GM18502 (cell line): ENCODE measurements at regions not wholly inside any gene's neighbourhood (a gene's known extent, or its start where the extent isn't known, plus 50 kb on each side); places are given as distances from the start of the nearest gene placed in this dataset.
"Not testable (repeated sequence)": the region's sequence is repeated elsewhere in the genome, so short reads cannot be mapped to it uniquely, and the experiment has no call there.

Experiments
- ATAC-seq: cut with Tn5 transposase; IDR thresholded peaks from one replicate; pipeline ENCODE4 v1.9.1; 2021; ENCODE audit warnings: mild to moderate bottlenecking; ENCODE audit not compliant: unreplicated experiment, poor library complexity

DNA sequence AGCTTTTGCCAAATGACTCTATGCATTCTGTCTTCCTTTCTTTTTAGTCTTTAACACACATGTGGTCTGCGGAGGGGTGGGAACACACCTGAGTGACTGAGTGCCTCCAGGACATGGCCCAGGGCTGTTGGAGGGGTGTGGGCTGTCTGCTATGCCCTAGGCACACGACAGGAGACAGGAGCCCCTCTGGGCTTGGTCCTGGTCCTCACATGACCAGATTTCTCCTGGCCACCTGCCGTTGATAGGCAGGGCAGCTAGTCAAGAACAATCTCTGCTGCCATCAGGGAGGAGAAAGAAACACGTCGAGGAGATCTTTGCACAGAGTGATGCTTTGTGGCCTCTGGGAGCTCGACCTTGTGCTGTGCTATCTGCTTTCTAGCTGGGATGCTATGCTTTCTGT lies 176.6 kb downstream of the KLF13 start:
- no peak for ATAC-seq

DNA sequence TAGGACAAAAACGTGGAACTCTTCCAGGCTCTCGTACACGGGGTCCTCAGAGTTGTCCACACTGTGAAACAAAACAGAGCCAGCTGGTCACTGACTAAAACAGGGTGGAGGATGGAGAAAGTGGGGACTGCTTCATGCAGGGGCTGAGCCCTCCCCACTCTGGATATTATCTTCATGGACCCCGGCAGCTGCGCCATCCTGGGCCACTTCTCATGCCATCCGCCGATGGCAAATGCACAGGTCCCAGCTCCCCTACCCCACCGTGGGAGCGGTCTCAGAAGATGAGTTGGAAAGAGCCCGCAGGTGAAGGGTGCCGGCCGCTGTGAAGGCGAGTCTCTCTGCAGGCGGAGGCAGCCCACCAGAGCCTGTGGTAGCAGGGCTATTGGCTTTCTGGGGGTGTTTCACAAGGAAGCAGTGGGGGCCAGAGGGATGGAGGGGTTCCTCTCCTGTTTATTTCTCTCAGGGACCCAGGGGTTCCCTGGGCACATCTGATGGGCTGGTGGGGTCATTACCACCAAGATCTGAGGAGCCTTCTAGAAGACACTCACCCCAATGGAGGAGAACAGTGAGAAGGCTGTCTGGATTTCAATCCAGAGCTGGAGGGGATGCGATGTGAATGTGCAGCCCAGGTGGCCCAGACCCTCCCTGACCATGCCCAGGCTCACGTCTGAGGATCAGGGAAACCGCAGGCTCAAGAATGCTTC lies 177.3 kb downstream of the KLF13 start:
- no peak for ATAC-seq

DNA sequence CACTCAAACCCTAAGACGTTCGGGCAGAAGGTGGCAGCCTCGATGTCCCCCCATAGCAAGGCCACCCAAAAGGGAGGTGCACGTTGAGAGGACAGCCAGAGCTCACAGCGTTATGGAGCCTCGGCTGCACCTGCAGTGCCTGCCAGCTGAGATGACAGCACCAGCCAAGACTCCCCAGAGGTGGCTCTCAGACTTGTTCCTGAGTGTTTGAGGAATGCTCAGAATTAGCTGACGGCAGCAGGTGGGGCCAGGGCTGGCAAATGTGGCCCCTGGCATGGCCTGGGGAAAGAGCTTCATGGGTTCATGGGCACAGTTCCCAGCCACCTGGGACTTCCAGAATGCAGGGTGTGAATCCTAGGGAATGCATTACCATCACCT lies 177.8 kb downstream of the KLF13 start:
- ATAC-seq = no peak

DNA sequence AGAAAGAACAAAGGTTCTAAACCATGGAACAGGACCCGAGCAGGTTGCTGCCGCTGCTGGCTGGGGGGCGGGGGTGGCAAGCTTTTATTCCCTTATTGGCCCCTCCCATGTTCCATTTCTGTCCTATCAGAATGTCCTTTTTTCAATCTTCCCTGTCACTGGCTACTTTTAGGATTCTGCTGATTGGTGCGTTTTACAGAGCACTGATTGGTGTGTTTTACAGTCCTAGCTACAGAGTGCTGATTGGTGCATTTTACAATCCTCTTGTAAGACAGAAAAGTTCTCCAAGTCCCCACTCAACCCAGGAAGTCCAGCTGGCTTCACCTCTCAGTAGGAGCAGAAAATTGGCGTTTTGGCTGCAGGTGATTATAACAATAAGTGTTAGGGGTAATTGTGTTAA lies 180.9 kb downstream of the KLF13 start:
- not testable (repeated sequence) for ATAC-seq

DNA sequence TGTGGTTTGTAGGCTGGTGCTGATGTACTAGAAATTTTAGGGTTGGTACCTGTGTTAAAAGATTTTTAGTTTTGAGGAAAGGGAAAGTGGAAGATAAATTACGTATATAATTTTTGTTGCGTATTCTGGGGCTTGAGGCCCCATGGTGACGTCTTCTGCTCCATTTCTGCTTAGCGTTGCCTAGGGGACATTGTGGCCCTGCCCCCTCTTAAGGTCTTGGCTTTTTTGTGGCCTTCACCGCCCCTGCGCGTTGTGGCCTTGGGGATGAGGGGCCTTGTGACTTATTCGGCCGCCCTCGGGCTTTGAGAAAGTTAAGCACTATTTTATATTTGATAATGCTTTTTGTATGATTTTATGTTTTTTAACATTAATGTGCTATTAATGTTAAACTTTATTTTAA lies 182.0 kb downstream of the KLF13 start:
- ATAC-seq = no peak

DNA sequence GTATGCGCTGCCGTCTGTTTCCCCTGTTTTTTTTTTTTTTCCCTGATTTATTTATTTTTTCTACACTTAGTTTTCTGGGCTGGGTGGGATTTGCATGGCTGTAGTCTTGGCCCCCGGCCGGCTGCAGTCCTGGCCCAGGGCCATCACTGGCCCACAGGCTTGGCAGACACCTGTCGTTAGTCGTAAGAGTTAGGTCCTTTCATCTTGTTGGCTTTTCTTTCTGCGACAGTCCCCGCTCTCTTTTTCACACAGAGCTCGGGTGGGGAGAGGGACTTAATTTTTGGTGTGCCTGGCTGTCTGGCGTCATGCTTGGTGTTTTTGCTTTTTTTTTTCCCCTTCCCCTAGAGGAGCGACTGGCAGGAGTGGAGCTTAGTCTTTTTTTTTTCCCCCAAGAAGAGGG lies 183.4 kb downstream of the KLF13 start:
- no peak for ATAC-seq

DNA sequence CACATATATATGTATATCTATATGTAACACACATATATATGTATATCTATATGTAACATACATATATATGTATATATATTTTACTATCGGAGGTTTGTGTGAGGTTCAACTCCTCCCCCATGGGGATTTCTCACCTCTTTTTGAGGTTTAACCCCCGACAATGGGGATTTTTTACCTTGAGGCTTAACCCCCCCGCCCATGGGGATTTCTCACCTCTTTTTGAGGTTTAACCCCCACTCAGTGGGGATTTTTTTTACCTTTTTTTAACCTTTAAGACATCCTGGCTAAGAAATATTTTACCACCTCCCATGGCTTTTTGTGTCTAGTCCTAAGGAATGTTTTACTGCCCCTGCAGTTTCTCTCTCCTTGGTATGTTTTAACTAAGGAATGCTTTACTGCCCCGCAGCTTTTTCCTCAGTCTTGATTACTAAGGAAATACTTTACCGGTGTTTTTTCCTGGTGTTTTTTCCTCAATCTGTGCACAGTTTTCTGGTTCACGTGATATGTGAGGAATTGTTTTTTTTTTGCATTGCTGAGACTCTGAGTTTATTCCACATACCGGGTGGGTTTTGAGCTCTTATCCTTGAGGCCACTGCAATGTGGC lies 185.2 kb downstream of the KLF13 start:
- no peak for ATAC-seq

DNA sequence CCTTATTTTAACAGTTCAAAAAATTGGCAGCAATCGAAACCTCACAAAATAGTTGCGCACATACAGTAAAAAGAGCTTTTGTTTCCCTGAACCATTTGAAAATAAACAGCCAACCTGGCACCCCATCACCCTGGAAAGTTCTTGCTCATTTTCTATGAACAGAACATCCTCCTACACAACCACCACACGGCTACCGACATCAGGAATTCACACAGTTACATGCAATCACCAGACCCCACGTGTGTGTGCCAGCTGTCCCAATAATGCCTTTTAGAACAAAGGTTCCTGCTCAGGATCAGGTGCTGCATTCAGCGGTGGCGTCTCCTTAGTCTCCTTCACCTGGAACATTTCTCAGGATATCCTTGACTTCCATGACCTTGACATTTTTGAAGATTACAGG lies 186.5 kb downstream of the KLF13 start:
- ATAC-seq = no peak

DNA sequence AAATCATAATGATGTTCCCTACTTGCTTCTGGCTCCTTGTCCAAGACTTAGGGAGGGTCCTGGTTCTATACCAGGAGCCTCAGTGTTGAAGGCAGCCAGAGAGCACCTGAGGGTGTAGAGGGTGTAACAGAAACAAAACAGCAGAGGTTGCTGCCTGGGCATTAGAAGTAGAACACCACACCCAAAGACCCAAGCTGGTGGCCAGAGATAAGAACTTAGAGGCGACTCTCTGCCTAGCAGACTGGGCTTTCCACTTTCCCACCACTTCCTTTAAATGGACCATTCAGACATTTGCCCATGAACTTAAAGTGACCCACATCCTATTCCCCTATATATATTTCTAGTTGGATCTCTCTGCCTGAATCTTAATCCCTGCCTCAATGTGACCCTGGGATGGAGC lies 189.8 kb downstream of the KLF13 start:
- ATAC-seq = no peak

DNA sequence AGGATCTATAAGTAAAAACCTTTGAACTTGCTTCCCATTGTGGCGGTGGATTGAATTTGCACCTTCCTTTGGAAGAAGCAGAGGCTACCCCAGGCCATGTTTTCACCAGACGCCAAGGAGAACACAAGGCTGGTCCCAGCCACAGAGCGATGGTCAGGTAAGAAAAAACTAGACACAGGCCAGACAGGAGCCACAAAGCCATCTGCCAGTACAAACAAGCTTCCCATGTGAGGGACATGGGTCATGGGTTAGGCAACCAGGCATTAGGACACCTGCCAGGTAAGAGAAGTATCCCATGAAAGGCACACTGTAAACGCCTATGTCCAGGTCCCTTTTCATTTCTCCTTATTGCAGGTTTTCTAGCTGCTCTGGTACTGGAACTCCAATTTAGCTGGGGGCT lies 190.2 kb downstream of the KLF13 start:
- ATAC-seq = no peak

DNA sequence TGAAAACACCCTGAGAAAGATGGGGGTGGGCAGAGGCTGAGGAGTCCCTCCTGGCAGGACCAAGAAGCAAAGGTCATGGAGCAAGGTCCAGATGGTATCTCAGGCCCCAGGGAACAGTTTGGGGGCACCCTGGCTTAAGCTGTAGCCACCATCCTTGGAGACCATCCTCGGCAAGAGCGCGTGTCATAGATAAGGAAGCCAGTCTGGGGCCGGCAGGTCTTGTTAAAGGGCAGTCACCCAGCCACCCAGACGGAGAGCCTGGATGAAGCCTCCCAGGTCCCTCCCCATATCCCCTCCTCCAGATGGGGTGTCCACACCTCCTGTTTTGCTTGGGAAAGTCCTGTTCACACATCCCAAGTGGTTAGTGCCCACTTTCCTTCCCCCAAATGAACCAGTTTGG lies 191.1 kb downstream of the KLF13 start:
- ATAC-seq = no peak

DNA sequence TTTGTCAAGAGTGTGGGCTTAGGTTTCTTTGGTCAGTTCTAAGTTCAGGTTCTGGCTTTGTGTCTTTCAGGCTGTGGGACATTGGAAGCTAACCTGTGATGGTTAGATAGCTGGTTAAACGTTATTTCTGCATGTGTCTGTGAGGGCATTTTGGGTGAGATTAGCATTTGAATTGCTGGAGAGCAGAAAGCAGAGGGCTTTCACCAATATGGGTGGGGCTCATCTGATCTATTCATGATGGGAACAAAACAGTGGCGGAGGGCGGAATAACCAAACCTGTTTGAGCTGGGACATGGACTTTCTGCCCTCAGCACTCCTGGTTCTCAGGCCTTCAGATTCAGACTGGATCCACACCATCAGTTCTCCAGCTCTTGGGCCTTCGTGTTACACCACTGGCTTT lies 195.4 kb downstream of the KLF13 start:
- no peak for ATAC-seq

DNA sequence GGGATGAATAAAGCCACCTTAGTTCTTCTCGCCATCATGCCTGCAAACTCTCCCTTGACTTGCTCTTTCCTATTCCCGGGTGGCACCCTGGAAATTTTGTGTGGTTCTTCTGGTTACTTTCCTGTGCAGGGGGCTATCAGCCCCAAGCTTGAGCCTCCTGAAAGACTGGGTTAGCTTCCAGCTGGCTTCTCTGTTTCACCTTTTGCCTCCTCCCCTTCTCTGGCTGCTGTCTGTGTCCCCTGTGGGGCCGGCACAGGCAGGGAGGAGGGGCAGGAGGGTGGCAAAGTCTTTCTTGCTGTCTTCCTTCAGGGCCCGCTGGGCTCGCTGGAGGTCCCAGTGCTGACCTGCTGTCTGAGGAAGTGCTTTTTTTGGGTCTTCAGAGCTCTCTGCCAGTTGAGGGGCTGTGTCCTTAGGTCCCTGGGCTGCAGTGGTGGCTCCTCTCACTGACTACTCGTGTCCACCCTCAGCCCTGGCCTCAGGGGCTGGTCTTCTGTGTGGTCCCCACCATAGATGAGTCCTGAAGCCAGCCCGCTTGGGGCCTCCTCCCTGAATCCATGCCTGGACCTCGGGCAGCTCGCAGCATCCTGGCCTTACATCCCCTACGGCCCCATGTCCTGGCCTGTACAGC lies 196.5 kb downstream of the KLF13 start:
- ATAC-seq = no peak

DNA sequence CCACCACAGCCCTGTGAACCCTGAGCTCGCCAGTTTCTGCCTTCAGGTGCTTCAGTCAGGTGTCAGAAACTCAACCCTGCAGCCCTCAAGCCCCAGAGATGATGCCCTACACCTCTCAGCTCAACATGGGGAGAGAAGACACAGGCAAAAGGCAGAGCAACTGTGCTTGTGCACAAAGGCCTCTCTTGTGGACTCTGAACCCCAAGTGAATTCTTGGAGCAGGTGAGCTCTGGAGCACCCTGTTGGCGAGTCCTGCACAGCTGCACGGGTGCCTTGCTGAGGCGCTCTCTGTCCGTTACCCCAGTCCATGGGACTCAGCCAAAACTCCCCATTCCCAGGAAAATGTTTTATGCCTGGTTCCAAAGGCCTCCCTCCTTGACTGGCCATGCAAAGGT lies 197.0 kb downstream of the KLF13 start:
- ATAC-seq = no peak

DNA sequence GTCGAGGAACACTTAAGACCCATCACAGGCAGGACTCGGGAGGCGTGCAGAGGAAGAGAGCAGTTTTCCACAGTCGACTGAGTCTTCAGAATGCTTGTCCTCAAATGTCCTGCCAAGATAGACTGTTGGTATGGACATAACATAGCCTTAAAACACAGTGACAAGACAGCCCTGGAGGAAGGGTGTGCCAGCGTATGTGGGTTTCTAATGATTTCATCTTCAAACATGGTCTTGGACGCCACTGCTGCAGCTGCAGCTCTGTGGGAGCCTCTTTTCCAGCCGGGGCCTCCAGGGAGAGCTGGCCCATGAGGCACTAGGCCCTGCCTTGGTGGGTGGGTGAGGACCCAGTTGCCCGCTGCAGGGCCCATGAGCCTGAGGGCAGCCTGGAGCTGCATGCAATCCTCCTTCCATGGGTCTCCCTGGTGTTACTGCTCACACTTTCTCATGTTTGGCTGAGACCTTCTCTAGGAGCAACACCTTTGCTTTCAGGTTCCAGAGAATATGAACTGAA lies 198.6 kb downstream of the KLF13 start:
- no peak for ATAC-seq

DNA sequence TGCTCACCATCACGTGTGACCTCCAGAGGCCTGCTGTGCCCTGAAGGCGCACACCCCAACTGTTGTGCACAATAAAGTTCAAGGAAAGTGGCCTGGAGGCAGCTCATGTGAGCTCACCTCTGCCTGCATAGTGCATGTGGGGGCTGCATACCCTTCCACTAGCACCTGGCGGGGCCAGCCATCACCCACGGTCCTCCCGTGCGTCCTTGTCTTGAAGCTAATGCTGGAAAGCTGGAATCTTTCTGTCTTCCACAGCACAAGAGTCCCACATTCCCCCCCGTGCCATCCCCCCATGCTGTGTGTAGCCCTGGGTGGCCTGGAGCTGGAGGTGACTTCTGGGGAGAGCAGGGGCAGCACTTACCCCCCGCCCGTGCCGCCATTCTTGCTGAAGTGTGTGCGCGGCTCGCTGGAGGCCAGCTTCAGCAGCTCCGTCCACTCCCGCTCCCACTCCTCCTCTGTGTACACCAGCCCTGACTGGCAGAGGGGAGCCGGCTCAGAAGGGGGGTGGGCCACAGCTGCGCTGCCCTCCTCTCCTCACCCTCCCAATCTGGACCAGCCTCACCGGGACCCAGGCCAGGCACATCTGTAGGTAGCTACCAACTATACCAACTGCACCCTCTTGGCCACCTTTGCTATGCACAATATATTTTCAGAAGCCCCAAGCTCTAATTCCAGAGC lies 199.5 kb downstream of the KLF13 start:
- no peak for ATAC-seq

DNA sequence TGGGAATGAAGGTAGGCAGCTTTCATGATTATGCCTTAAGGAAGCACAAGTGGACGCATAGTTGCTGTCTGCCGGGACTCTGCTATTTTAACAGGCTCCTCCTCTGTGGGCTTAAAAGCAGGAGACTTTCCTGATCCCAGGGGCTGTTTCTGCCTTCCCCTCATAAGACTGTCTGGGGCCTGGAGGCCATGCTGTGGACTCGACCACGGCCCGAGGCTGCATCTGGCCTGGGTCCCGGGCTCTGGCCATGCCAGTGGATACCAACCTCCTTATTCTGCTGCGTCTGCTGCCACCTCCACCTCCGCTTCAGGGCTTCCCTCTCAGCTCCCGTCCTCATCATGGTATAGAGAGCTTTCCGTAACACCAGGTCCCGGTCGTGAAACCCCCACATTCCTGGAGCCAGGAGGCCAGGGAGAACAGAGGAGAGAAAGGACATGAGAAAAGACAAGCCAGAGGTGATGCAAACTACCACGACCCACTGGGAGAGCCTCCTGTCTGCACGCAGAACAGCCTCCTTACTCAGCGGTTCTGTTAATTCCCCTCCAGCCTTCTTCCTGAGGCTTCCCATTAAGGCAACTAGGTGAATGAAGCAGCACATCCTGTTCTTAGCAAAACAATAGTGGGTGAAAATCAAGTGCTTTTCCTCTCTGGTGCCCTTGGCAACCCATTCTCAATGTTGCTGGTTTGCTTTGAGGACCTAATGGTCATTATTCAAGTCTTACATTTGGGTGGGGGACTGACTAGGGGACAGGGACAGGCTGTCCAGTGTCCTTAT lies 200.5 kb downstream of the KLF13 start:
- no peak for ATAC-seq

DNA sequence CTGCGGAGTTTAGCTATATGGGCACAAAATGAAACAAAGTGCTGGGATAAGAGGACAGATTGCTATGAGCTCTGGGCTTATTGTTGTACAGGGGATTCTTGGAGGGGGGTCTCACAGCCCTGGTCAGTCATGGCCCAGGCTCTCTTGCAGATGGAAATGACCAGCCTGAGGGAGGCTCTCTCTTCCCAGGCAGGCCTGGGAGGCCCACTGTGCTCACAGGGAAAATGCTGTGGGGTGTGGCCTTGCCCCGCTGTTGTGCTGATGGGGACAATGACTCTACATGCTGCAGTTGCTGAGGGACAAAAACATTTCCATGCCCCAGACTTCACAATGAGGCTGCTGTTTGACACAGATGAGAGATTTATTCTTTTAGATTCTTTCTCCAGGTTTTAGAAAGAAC lies 202.2 kb downstream of the KLF13 start:
- ATAC-seq = no peak

DNA sequence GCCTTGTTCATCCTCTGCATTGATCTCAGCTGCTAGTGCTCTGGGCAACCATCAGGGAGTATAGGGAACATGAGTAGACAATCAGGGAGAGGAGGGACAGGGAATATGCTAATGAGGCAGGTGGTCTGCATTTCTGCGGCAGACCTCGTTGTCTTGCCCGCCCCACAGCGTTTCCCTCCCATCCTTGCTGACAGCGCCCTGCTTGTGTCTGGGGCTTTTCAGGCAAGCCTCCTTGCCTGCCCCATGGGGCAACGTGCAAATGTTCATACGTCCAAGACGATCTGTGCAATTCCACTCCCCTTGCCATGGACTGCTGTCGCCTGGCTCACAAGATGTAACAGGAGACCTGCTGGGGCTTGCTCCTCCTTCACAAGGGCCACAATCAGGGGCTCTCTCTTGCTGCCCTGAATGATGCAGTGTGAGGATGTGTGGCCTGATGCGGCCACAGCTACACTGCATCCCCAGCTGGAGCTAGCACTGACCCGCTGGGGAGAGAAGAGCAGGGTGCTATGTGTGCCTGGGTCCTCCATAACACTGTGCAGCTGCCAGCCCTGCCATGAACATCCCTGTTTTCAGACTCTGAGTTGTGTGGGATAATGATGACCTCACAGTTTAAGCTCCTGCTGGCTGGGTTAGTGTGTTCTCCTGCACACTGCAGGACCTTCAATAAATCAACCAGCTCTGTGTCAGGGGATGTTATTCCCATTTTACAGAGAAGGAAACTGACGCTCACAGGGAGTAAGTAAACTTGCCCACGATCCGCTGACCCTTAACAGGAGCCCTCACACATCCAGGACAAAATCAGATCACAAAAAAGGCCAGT lies 211.3 kb downstream of the KLF13 start:
- no peak for ATAC-seq

DNA sequence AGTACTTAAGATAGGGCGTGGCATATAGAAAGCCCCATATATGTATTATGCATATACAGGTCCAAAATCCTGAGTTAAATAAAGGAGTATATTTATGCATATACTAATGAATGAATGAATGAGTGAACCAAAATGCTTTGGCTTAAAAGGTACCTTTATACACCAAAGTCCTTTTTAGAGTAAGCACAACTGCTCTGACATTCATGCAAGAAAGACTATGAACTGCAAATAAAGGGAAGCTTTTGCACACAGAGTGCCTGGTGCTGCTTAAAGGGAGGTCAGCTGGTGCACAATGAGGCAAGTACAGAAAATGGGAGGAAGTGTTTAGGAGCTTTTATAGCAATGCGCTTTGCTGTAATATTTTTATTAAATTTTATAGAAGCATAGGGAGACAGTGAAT lies 214.0 kb downstream of the KLF13 start:
- ATAC-seq = no peak
